ENCODE measurements at regions not wholly inside any gene's neighbourhood (a gene's known extent, or its start where the extent isn't known, plus 50 kb on each side); places are given as distances from the start of the nearest gene placed in this dataset.

GRCh38 chr15:25939122-25939521 is 76.0 kb upstream of the ATP10A start:
- Mint-ChIP-seq H3K9me3 (no peaks in the 10 kb centered on the region), H3K27me3 (no peaks in the 10 kb centered on the region), H3K36me3 (ENCODE audit: low read depth) (no peaks in the 10 kb centered on the region), H3K27ac (no peak overlapping the region), H3K4me1 (ENCODE audit: low read depth) (no peaks in the 10 kb centered on the region), H3K4me3 (no peak overlapping the region)
- intact Hi-C loops (cut with micrococcal nuclease), result loop anchor here (10.0 kb wide), 2 partner anchors 204 to 424 kb away; no protein-coding TSS in a partner anchor
- TF ChIP-seq, protein P1, sequence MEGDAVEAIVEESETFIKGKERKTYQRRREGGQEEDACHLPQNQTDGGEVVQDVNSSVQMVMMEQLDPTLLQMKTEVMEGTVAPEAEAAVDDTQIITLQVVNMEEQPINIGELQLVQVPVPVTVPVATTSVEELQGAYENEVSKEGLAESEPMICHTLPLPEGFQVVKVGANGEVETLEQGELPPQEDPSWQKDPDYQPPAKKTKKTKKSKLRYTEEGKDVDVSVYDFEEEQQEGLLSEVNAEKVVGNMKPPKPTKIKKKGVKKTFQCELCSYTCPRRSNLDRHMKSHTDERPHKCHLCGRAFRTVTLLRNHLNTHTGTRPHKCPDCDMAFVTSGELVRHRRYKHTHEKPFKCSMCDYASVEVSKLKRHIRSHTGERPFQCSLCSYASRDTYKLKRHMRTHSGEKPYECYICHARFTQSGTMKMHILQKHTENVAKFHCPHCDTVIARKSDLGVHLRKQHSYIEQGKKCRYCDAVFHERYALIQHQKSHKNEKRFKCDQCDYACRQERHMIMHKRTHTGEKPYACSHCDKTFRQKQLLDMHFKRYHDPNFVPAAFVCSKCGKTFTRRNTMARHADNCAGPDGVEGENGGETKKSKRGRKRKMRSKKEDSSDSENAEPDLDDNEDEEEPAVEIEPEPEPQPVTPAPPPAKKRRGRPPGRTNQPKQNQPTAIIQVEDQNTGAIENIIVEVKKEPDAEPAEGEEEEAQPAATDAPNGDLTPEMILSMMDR (IDR thresholded peaks at IDR 0.05), result no peak
- CTCF ChIA-PET, result interaction anchor here (1.1 kb wide), 1 partner anchor 430 kb away, joined by 4 read pairs; no protein-coding TSS in a partner anchor
- no peak for ATAC-seq
- DNase-seq, result no peak
- POLR2A ChIA-PET, result no interaction called here

DNA sequence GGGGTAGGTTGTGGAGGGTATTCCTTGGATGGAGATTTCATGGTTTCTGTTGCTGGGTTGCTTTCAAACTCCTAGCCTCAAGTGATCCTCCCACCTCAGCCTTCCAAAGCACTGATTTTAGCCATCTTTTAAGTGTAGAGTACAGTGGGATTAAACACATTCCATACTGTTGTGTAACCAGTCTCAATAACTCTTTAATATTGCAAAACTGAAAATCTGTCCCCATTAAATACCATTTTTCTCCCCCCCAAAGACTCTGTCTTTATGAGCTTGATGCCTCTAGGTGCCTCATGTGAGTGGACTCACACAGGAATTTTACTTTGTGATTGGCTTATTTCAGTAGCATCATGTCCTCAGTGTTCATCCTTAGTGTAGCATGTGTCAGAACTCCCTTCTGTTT is 74.7 kb upstream of the ATP10A start:
- ATAC-seq (no peak), DNase-seq (no peak)
- intact Hi-C loops (cut with micrococcal nuclease), result loop anchor here (10.0 kb wide), 2 partner anchors 203 to 423 kb away; no protein-coding TSS in a partner anchor
- H3K9me3 Mint-ChIP-seq, result no peaks in the 10 kb centered on the region
- TF ChIP-seq, protein P1 (IDR thresholded peaks at IDR 0.05), result no peak
- ChIA-PET POLR2A (no interaction called here), CTCF (no interaction called here)
- no peaks in the 10 kb centered on the region for H3K36me3 Mint-ChIP-seq (ENCODE audit: low read depth)
- no peak overlapping the region for H3K4me3 Mint-ChIP-seq
- peaks cover 2% of the 10 kb centered on the region for H3K27me3 Mint-ChIP-seq
- peaks cover 6% of the 10 kb centered on the region for H3K4me1 Mint-ChIP-seq (ENCODE audit: low read depth)
- H3K27ac Mint-ChIP-seq, result no peak overlapping the region

GRCh38 chr15:25936004-25936403 is 72.9 kb upstream of the ATP10A start:
- Mint-ChIP-seq H3K4me1 (ENCODE audit: low read depth) (peaks cover 6% of the 10 kb centered on the region), H3K27me3 (peaks cover 2% of the 10 kb centered on the region), H3K4me3 (no peak overlapping the region), H3K9me3 (no peaks in the 10 kb centered on the region), H3K36me3 (ENCODE audit: low read depth) (no peaks in the 10 kb centered on the region), H3K27ac (no peak overlapping the region)
- POLR2A ChIA-PET, result no interaction called here
- intact Hi-C loops (cut with micrococcal nuclease), result loop anchor here (10.0 kb wide), 2 partner anchors 201 to 421 kb away; no protein-coding TSS in a partner anchor
- CTCF ChIA-PET, result no interaction called here
- TF ChIP-seq, protein P1 (IDR thresholded peaks at IDR 0.05), result no peak
- no peak for DNase-seq
- no peak for ATAC-seq

GRCh38 chr15:25933456-25934158 is 70.5 kb upstream of the ATP10A start:
- Mint-ChIP-seq H3K36me3 (ENCODE audit: low read depth) (no peaks in the 10 kb centered on the region), H3K4me1 (ENCODE audit: low read depth) (peaks cover 6% of the 10 kb centered on the region), H3K9me3 (peaks cover 4% of the 10 kb centered on the region), H3K27me3 (peaks cover 2% of the 10 kb centered on the region), H3K27ac (peak overlapping the region; percentile 79), H3K4me3 (peak overlapping the region; percentile 81)
- TF ChIP-seq, protein P1 (IDR thresholded peaks at IDR 0.05), result peak; percentile 79
- ChIA-PET CTCF (interaction anchor here (0.6 to 3.0 kb wide), 41 partner anchors 8 to 433 kb away, joined by 3 to 19 read pairs (median 4); partner anchors contain the start of gene ATP10A), POLR2A (interaction anchor here (0.8 to 1.0 kb wide), 3 partner anchors 56 to 194 kb away, joined by 3 read pairs; no protein-coding TSS in a partner anchor)
- ATAC-seq, result peak; percentile 98
- peak; percentile 83 for DNase-seq
- intact Hi-C loops (cut with micrococcal nuclease), result loop anchor here (1.0 to 10.0 kb wide), 4 partner anchors 146 to 419 kb away; no protein-coding TSS in a partner anchor

GRCh38 chr15:25932696-25933095 is 69.6 kb upstream of the ATP10A start:
- H3K4me3 Mint-ChIP-seq, result no peak overlapping the region

More at GRCh38 chr15:25932696-25933095, 69.6 kb upstream of the ATP10A start:
- intact Hi-C loops (cut with micrococcal nuclease), result loop anchor here (5.0 to 10.0 kb wide), 3 partner anchors 145 to 418 kb away; no protein-coding TSS in a partner anchor
- Mint-ChIP-seq H3K27ac (no peak overlapping the region), H3K9me3 (peaks cover 4% of the 10 kb centered on the region), H3K36me3 (ENCODE audit: low read depth) (no peaks in the 10 kb centered on the region), H3K27me3 (peaks cover 4% of the 10 kb centered on the region), H3K4me1 (ENCODE audit: low read depth) (peaks cover 6% of the 10 kb centered on the region)
- no peak for DNase-seq
- ChIA-PET CTCF (interaction anchor here (1.0 to 3.0 kb wide), 11 partner anchors 9 to 425 kb away, joined by 3 to 19 read pairs (median 10); partner anchors contain the start of gene ATP10A), POLR2A (interaction anchor here (1.0 kb wide), 1 partner anchor 118 kb away, joined by 3 read pairs; no protein-coding TSS in a partner anchor)
- ATAC-seq, result no peak
- TF ChIP-seq, protein P1 (IDR thresholded peaks at IDR 0.05), result no peak
